HEK293 (cell line): ENCODE measurements at regions not wholly inside any gene's neighbourhood (a gene's known extent, or its start where the extent isn't known, plus 50 kb on each side); places are given as distances from the start of the nearest gene placed in this dataset.

Experiments
- CTCF ChIA-PET: fragments of 350-600 bp; formaldehyde crosslinking; extraction: SDS; loops from one replicate; lab custom pipeline; 2021; ENCODE audit warnings: antibody characterized with exemption; lab: Yijun Ruan, JAX
- POLR2A ChIA-PET: fragments of 300-600 bp; formaldehyde crosslinking; extraction: SDS; loops from one replicate; lab custom pipeline; 2020; ENCODE audit warnings: antibody characterized with exemption, inconsistent platforms; lab: Yijun Ruan, JAX
- H3K27ac ChIP-seq: fragments of 200-500 bp; sonication (Bioruptor generic); 2 replicates; pipeline ENCODE4 v1.5.1; 2014; ENCODE audit warnings: low read depth, low read length, control low read depth, inconsistent platforms; ENCODE audit errors: extremely low read depth
- H3K36me3 ChIP-seq, 2 experiments: fragments of 200-500 bp in 1 of 2; sonication (Bioruptor generic) in 1 of 2; 1 replicate in 1 of 2; 2 replicates in 1 of 2; pipeline ENCODE4 v1.5.1; 2014 to 2017; ENCODE audit warnings: inconsistent platforms in 2 of 2, low read length in 2 of 2; ENCODE audit not compliant: control insufficient read depth in 2 of 2, insufficient read depth in 1 of 2
- H3K4me1 ChIP-seq: fragments of 200-500 bp; sonication (Bioruptor generic); 2 replicates; pipeline ENCODE4 v1.5.1; 2014; ENCODE audit warnings: mild to moderate bottlenecking, low read length, inconsistent platforms; ENCODE audit not compliant: control insufficient read depth, insufficient read depth
- H3K4me3 ChIP-seq: 2 replicates; pipeline ENCODE4 v1.5.1; 2011; ENCODE audit warnings: low read depth, mild to moderate bottlenecking, control low read depth, low read length, moderate library complexity
- H3K9me3 ChIP-seq: fragments of 200-500 bp; sonication (Bioruptor generic); 2 replicates; pipeline ENCODE4 v1.5.1; 2014; ENCODE audit warnings: low read depth, low read length, inconsistent platforms; ENCODE audit not compliant: control insufficient read depth, insufficient read depth
- GLI2 ChIP-seq: fragments of 450-650 bp; formaldehyde crosslinking; IDR thresholded peaks from 2 replicates; pipeline ENCODE4; 2017; ENCODE audit warnings: missing biosample characterization, missing genetic modification characterization, low read depth, borderline replicate concordance
- MZF1 ChIP-seq: fragments of 450-650 bp; formaldehyde crosslinking; IDR thresholded peaks from 2 replicates; pipeline ENCODE4 v1.5.1; 2017; ENCODE audit warnings: missing biosample characterization, missing genetic modification characterization, borderline replicate concordance
- PRDM1 ChIP-seq: fragments of 450-650 bp; formaldehyde crosslinking; IDR thresholded peaks from 2 replicates; pipeline ENCODE4; 2016; ENCODE audit warnings: missing biosample characterization, missing genetic modification characterization
- SP7 ChIP-seq: fragments of 450-650 bp; formaldehyde crosslinking; IDR thresholded peaks from 2 replicates; pipeline ENCODE4 v1.5.1; 2016; ENCODE audit warnings: missing biosample characterization, missing genetic modification characterization
- TRIM28 ChIP-seq: IDR thresholded peaks from 2 replicates; pipeline ENCODE4 v1.6.1; 2011; ENCODE audit warnings: low read length, control low read depth, borderline replicate concordance
- YY1 ChIP-seq: fragments of 450-650 bp; formaldehyde crosslinking; IDR thresholded peaks from 2 replicates; pipeline ENCODE4 v1.5.1; 2018; ENCODE audit warnings: missing biosample characterization, missing genetic modification characterization
- ZNF19 ChIP-seq: fragments of 450-650 bp; formaldehyde crosslinking; IDR thresholded peaks from 2 replicates; pipeline ENCODE4; 2016; ENCODE audit warnings: missing biosample characterization, missing genetic modification characterization, low read depth
- ZNF23 ChIP-seq: fragments of 450-650 bp; formaldehyde crosslinking; IDR thresholded peaks from 2 replicates; pipeline ENCODE4 v1.5.1; 2016; ENCODE audit warnings: missing biosample characterization, missing genetic modification characterization, borderline replicate concordance
- ZNF266 ChIP-seq: fragments of 450-650 bp; formaldehyde crosslinking; IDR thresholded peaks from 2 replicates; pipeline ENCODE4 v1.5.1; 2016; ENCODE audit warnings: missing biosample characterization, missing genetic modification characterization, low read depth
- ZNF366 ChIP-seq: fragments of 450-650 bp; formaldehyde crosslinking; conservative IDR thresholded peaks from 2 replicates; pipeline ENCODE4 v1.5.1; 2016; ENCODE audit warnings: missing biosample characterization, missing genetic modification characterization
- ZNF391 ChIP-seq: fragments of 450-650 bp; formaldehyde crosslinking; IDR thresholded peaks from 2 replicates; pipeline ENCODE4 v1.5.1; 2016; ENCODE audit warnings: low read depth, missing biosample characterization, missing genetic modification characterization, borderline replicate concordance
- ZSCAN16 ChIP-seq: fragments of 450-650 bp; formaldehyde crosslinking; IDR thresholded peaks from 2 replicates; pipeline ENCODE4 v1.5.1; 2016; ENCODE audit warnings: missing biosample characterization, missing genetic modification characterization
- TF ChIP-seq, protein P1 (sequence below): fragments of 450-650 bp; formaldehyde crosslinking; IDR thresholded peaks from 2 replicates; pipeline ENCODE4 v1.5.1; 2016; ENCODE audit warnings: missing biosample characterization, missing genetic modification characterization
- TF ChIP-seq, protein P2 (sequence below): fragments of 450-650 bp; formaldehyde crosslinking; IDR thresholded peaks from 2 replicates; pipeline ENCODE4 v1.5.1; 2016; ENCODE audit warnings: missing biosample characterization, missing genetic modification characterization
- TF ChIP-seq, protein P3 (sequence below): fragments of 450-650 bp; formaldehyde crosslinking; IDR thresholded peaks from 2 replicates; pipeline ENCODE4 v1.5.1; 2017; ENCODE audit warnings: missing biosample characterization, missing genetic modification characterization
- TF ChIP-seq, protein P4 (sequence below): fragments of 450-650 bp; formaldehyde crosslinking; IDR thresholded peaks from 2 replicates; pipeline ENCODE4 v1.5.1; 2016; ENCODE audit warnings: missing biosample characterization, missing genetic modification characterization
- TF ChIP-seq, protein P5 (sequence below): fragments of 450-650 bp; formaldehyde crosslinking; IDR thresholded peaks from 2 replicates; pipeline ENCODE4 v1.5.1; 2016; ENCODE audit warnings: missing biosample characterization, missing genetic modification characterization

DNA sequence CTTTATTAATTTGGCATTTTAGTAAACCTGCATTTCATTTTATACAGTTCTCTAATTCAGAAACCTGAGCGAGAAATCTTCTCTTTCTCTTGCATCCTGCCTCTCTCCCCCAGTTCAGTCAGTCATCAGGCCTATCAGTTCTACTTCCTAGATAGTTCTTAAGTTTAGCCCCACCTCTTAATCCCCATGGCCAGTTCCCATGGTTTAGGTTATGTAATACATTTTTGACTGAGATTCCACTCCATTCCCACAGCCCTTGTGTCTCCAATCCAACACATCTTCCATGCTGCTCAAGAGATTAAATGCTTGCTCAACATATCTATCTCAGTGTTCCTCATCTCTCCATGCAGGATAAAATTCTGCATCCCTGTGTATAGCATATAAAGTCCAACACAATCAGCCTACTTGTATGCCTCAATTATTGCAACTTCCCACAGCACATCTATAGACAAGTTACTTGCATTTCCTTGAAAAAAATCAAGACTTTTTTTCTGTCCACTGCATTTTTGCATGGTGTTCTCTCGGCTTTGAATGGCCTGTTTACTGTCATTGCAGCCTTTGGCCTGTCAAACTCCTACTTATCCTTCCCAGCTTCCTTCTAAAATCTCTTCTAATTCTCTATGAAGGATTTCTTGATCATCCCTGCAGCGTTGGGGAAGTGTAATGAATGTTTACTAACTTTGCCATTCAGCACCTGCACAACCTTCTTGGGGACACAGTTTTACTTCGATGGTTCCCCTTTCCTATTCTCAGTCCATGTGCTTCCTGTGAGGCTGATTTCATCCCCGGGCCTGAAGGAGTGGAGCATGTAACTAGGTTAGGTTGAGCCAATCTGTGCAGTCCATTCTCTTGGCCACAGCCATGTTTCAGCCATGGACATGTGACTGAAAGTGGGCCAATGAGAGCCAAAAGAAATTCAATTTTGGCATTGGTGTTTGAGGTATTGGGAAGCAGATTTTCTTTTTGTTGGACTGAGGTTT lies 80.8 kb downstream of the DACT1 start:
- CTCF ChIA-PET: no interaction called here
- H3K27ac ChIP-seq: no peak overlapping the region
- H3K4me3 ChIP-seq: no peak overlapping the region
- no peak for TF ChIP-seq ZNF19 (tag by site-specific recombination)
- TF ChIP-seq ZNF391 (tag by site-specific recombination): no peak
- no peak for TF ChIP-seq ZNF366
- TF ChIP-seq ZSCAN16 (tag by site-specific recombination): no peak
- TF ChIP-seq, protein P1, sequence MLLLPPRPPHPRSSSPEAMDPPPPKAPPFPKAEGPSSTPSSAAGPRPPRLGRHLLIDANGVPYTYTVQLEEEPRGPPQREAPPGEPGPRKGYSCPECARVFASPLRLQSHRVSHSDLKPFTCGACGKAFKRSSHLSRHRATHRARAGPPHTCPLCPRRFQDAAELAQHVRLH (tag by site-specific recombination): no peak
- no peak for TF ChIP-seq ZNF266 (tag by site-specific recombination)
- TF ChIP-seq YY1 (tag by site-specific recombination): no peak
- TF ChIP-seq, protein P2, sequence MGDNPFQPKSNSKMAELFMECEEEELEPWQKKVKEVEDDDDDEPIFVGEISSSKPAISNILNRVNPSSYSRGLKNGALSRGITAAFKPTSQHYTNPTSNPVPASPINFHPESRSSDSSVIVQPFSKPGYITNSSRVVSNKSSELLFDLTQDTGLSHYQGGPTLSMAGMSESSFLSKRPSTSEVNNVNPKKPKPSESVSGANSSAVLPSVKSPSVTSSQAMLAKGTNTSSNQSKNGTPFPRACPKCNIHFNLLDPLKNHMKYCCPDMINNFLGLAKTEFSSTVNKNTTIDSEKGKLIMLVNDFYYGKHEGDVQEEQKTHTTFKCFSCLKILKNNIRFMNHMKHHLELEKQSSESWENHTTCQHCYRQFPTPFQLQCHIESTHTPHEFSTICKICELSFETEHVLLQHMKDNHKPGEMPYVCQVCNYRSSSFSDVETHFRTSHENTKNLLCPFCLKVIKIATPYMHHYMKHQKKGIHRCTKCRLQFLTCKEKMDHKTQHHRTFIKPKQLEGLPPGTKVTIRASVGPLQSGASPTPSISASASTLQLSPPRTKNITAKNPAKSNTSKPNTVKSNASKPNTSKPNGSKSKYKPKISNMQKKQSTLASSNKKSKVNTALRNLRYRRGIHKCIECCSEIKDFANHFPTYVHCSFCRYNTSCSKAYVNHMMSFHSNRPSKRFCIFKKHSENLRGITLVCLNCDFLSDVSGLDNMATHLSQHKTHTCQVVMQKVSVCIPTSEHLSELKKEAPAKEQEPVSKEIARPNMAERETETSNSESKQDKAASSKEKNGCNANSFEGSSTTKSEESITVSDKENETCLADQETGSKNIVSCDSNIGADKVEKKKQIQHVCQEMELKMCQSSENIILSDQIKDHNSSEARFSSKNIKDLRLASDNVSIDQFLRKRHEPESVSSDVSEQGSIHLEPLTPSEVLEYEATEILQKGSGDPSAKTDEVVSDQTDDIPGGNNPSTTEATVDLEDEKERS (tag by site-specific recombination): no peak
- TF ChIP-seq SP7 (tag by site-specific recombination): no peak
- TF ChIP-seq ZNF23: no peak
- TF ChIP-seq, protein P3, sequence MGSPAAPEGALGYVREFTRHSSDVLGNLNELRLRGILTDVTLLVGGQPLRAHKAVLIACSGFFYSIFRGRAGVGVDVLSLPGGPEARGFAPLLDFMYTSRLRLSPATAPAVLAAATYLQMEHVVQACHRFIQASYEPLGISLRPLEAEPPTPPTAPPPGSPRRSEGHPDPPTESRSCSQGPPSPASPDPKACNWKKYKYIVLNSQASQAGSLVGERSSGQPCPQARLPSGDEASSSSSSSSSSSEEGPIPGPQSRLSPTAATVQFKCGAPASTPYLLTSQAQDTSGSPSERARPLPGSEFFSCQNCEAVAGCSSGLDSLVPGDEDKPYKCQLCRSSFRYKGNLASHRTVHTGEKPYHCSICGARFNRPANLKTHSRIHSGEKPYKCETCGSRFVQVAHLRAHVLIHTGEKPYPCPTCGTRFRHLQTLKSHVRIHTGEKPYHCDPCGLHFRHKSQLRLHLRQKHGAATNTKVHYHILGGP (tag by site-specific recombination): no peak
- TF ChIP-seq GLI2 (tag by site-specific recombination): no peak
- TF ChIP-seq, protein P4, sequence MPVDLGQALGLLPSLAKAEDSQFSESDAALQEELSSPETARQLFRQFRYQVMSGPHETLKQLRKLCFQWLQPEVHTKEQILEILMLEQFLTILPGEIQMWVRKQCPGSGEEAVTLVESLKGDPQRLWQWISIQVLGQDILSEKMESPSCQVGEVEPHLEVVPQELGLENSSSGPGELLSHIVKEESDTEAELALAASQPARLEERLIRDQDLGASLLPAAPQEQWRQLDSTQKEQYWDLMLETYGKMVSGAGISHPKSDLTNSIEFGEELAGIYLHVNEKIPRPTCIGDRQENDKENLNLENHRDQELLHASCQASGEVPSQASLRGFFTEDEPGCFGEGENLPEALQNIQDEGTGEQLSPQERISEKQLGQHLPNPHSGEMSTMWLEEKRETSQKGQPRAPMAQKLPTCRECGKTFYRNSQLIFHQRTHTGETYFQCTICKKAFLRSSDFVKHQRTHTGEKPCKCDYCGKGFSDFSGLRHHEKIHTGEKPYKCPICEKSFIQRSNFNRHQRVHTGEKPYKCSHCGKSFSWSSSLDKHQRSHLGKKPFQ (tag by site-specific recombination): no peak
- H3K9me3 ChIP-seq: no peaks in the 10 kb centered on the region
- no peaks in the 10 kb centered on the region for H3K36me3 ChIP-seq
- POLR2A ChIA-PET: no interaction called here
- no peaks in the 10 kb centered on the region for H3K4me1 ChIP-seq

DNA sequence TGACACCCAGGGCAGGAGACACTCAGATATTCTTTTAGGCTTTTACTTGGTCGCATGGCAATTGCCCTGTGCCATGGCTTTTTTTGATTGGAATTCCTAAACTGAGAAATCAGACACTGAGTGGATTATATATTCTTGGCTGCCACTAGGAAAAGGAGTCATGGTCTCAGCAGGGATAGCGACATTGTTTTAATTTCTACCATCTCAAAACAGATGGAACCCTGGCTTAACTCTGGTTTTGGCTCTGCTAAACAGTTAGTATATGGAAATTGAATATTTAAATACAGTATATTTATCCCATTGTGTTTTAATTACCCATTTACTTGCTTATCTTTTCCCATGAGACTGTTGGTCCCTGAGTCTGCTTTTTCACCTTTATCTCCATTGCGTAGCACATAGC lies 84.0 kb downstream of the DACT1 start:
- CTCF ChIA-PET: no interaction called here
- Histone ChIP-seq H3K36me3 (no peaks in the 10 kb centered on the region), H3K4me3 (no peak overlapping the region), H3K9me3 (no peaks in the 10 kb centered on the region), H3K27ac (no peak overlapping the region), H3K4me1 (no peaks in the 10 kb centered on the region)
- POLR2A ChIA-PET: no interaction called here
- TF ChIP-seq MZF1 (no peak), PRDM1 (tag by site-specific recombination) (no peak), TRIM28 (no peak)
- TF ChIP-seq, protein P5, sequence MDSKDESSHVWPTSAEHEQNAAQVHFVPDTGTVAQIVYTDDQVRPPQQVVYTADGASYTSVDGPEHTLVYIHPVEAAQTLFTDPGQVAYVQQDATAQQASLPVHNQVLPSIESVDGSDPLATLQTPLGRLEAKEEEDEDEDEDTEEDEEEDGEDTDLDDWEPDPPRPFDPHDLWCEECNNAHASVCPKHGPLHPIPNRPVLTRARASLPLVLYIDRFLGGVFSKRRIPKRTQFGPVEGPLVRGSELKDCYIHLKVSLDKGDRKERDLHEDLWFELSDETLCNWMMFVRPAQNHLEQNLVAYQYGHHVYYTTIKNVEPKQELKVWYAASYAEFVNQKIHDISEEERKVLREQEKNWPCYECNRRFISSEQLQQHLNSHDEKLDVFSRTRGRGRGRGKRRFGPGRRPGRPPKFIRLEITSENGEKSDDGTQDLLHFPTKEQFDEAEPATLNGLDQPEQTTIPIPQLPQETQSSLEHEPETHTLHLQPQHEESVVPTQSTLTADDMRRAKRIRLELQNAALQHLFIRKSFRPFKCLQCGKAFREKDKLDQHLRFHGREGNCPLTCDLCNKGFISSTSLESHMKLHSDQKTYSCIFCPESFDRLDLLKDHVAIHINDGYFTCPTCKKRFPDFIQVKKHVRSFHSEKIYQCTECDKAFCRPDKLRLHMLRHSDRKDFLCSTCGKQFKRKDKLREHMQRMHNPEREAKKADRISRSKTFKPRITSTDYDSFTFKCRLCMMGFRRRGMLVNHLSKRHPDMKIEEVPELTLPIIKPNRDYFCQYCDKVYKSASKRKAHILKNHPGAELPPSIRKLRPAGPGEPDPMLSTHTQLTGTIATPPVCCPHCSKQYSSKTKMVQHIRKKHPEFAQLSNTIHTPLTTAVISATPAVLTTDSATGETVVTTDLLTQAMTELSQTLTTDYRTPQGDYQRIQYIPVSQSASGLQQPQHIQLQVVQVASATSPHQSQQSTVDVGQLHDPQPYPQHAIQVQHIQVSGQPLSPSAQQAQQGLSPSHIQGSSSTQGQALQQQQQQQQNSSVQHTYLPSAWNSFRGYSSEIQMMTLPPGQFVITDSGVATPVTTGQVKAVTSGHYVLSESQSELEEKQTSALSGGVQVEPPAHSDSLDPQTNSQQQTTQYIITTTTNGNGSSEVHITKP (tag by site-specific recombination): no peak
